A549 (cell line): ENCODE measurements at regions not wholly inside any gene's neighbourhood (a gene's known extent, or its start where the extent isn't known, plus 50 kb on each side); places are given as distances from the start of the nearest gene placed in this dataset.

Experiments used
- ATAC-seq, 2 experiments: fragments of 200-7000 bp in 1 of 2; fragments of >200 bp in 1 of 2; cut with Nextera tagmentation in 1 of 2; cut with Tn5 transposase in 1 of 2; 3 replicates each; pipeline versions ENCODE4 v1.8.0 to v1.9.1; 2018 to 2020; ENCODE audit warnings: mild to moderate bottlenecking in 1 of 2, moderate library complexity in 1 of 2
- CTCF ChIA-PET: fragments of 300-600 bp; sonication (Branson Sonifier 250); formaldehyde crosslinking; extraction: SDS; loops from one replicate; lab custom pipeline; 2021; ENCODE audit warnings: antibody characterized with exemption, inconsistent platforms; lab: Yijun Ruan, JAX
- POLR2A ChIA-PET: fragments of 350-600 bp; formaldehyde crosslinking; extraction: SDS; loops from one replicate; lab custom pipeline; 2021; ENCODE audit warnings: antibody characterized with exemption, inconsistent platforms; lab: Yijun Ruan, JAX
- DNase-seq, 2 experiments: peaks; one replicate each; pipeline versions ENCODE4 v3.0.0 to v3.0.0-alpha.2; 2011 to 2016; ENCODE audit warnings: low read depth in 1 of 2, low spot score in 1 of 2
- FAIRE-seq: peaks from 2 replicates; lab custom pipeline; 2011; peaks lifted over from hg19 to GRCh38; lab: Jason Lieb, UNC
- H3K27ac ChIP-seq, 2 experiments: fragments of >200 bp; sonication (Bioruptor Twin); formaldehyde crosslinking; 3 replicates each; pipeline ENCODE4 v1.5.1; 2016 to 2017
- H3K4me1 ChIP-seq: fragments of >200 bp; sonication (Bioruptor Twin); formaldehyde crosslinking; 3 replicates; pipeline ENCODE4 v1.6.1; 2016
- H3K4me2 ChIP-seq: fragments of >200 bp; sonication (Bioruptor Twin); formaldehyde crosslinking; 3 replicates; pipeline ENCODE4 v1.6.1; 2016
- H3K4me3 ChIP-seq: fragments of >200 bp; sonication (Bioruptor Twin); formaldehyde crosslinking; 3 replicates; pipeline ENCODE4 v1.5.1; 2016
- H3K9me3 ChIP-seq: fragments of >200 bp; sonication (Bioruptor Twin); formaldehyde crosslinking; 3 replicates; pipeline ENCODE4 v1.6.1; 2016
- ATOH8 ChIP-seq: fragments of 250-450 bp; sonication (Bioruptor Pico); IDR thresholded peaks from 2 replicates; pipeline ENCODE4 v1.5.0; 2020; ENCODE audit warnings: low read depth, mild to moderate bottlenecking, moderate library complexity
- BCL3 ChIP-seq: fragments of >200 bp; sonication (Bioruptor Twin); formaldehyde crosslinking; IDR thresholded peaks from 3 replicates; pipeline ENCODE4 v1.6.1; 2016
- CBX8 ChIP-seq: fragments of 200-600 bp; sonication (generic); IDR thresholded peaks from 2 replicates; pipeline ENCODE4 v1.6.1; 2016
- FOSB ChIP-seq: fragments of 250-450 bp; sonication (Bioruptor Pico); IDR thresholded peaks from 2 replicates; pipeline ENCODE4 v1.5.0; 2020; ENCODE audit warnings: mild to moderate bottlenecking, moderate library complexity
- GATA3 ChIP-seq: IDR thresholded peaks from 2 replicates; pipeline ENCODE4 v1.6.1; 2012; ENCODE audit warnings: borderline replicate concordance
- HEYL ChIP-seq: fragments of 250-450 bp; sonication (Bioruptor Pico); IDR thresholded peaks from 2 replicates; pipeline ENCODE4 v1.8.0; 2021; ENCODE audit warnings: mild to moderate bottlenecking, moderate library complexity
- HMGXB4 ChIP-seq: fragments of 250-450 bp; sonication (Bioruptor Pico); IDR thresholded peaks from 2 replicates; pipeline ENCODE4 v1.5.0; 2021; ENCODE audit warnings: mild to moderate bottlenecking, moderate library complexity, borderline replicate concordance
- HOXB5 ChIP-seq: fragments of 250-450 bp; sonication (Bioruptor Pico); IDR thresholded peaks from 2 replicates; pipeline ENCODE4 v1.5.0; 2020; ENCODE audit warnings: mild to moderate bottlenecking, moderate library complexity
- JUN ChIP-seq, 2 experiments: fragments of >200 bp; sonication (Bioruptor Twin); formaldehyde crosslinking; IDR thresholded peaks; 2 replicates in 1 of 2; 3 replicates in 1 of 2; pipeline ENCODE4 v1.6.1; 2016 to 2017
- KDM1A ChIP-seq: fragments of 200-600 bp; sonication (generic); IDR thresholded peaks from 2 replicates; pipeline ENCODE4 v1.6.1; 2016; ENCODE audit warnings: low read depth, mild to moderate bottlenecking
- MAFK ChIP-seq: fragments of 450-650 bp; IDR thresholded peaks from 2 replicates; pipeline ENCODE4 v1.6.1; 2014; ENCODE audit not compliant: partially characterized antibody
- MAX ChIP-seq: IDR thresholded peaks from 2 replicates; pipeline ENCODE4 v1.6.1; 2012
- MYC ChIP-seq: IDR thresholded peaks from 2 replicates; pipeline ENCODE4 v1.6.1; 2012; ENCODE audit warnings: mild to moderate bottlenecking, inconsistent platforms, low read length, improper control_type of control experiment, borderline replicate concordance
- NPAS2 ChIP-seq: fragments of 250-450 bp; sonication (Bioruptor Pico); IDR thresholded peaks from 2 replicates; pipeline ENCODE4 v1.8.0; 2022; ENCODE audit warnings: mild to moderate bottlenecking, moderate library complexity, borderline replicate concordance
- NR3C1 ChIP-seq: fragments of >200 bp; sonication (Bioruptor Twin); formaldehyde crosslinking; IDR thresholded peaks from 3 replicates; pipeline ENCODE4 v1.6.1; 2017
- PBX3 ChIP-seq: IDR thresholded peaks from 2 replicates; pipeline ENCODE4 v1.6.1; 2012
- PHF8 ChIP-seq: fragments of 200-600 bp; sonication (generic); IDR thresholded peaks from 2 replicates; pipeline ENCODE4 v1.6.1; 2016; ENCODE audit warnings: low read depth, mild to moderate bottlenecking, antibody characterized with exemption, moderate library complexity, borderline replicate concordance
- POLR2A ChIP-seq: IDR thresholded peaks from 2 replicates; pipeline ENCODE4 v1.6.1; 2012; ENCODE audit warnings: mild to moderate bottlenecking, low read length
- POLR2AphosphoS2 ChIP-seq: conservative IDR thresholded peaks from 2 replicates; pipeline ENCODE4 v1.6.1; 2012; ENCODE audit warnings: low read length, improper control_type of control experiment, inconsistent platforms
- RAD21 ChIP-seq, 2 experiments: fragments of >200 bp in 1 of 2; sonication (Bioruptor Twin) in 1 of 2; formaldehyde crosslinking in 1 of 2; IDR thresholded peaks in 1 of 2; conservative IDR thresholded peaks in 1 of 2; 2 replicates in 1 of 2; 3 replicates in 1 of 2; pipeline ENCODE4 v1.6.1; 2012 to 2018; ENCODE audit warnings: inconsistent platforms in 1 of 2
- RCOR1 ChIP-seq: fragments of 150-350 bp; IDR thresholded peaks from 2 replicates; pipeline ENCODE4 v1.6.1; 2014; ENCODE audit warnings: antibody characterized with exemption, low read length, low read depth
- RFX5 ChIP-seq: fragments of 450-650 bp; IDR thresholded peaks from 2 replicates; pipeline ENCODE4 v1.7.1; 2014; ENCODE audit warnings: antibody characterized with exemption, mild to moderate bottlenecking, moderate library complexity
- USF2 ChIP-seq: fragments of 450-650 bp; IDR thresholded peaks from 2 replicates; pipeline ENCODE4 v1.6.1; 2014; ENCODE audit warnings: antibody characterized with exemption
- ZC3H11A ChIP-seq: fragments of 450-650 bp; IDR thresholded peaks from 2 replicates; pipeline ENCODE4 v1.6.1; 2014; ENCODE audit warnings: antibody characterized with exemption, mild to moderate bottlenecking
- ZSCAN20 ChIP-seq: fragments of 250-450 bp; sonication (Bioruptor Pico); IDR thresholded peaks from 2 replicates; pipeline ENCODE4 v1.8.0; 2022; ENCODE audit warnings: mild to moderate bottlenecking, moderate library complexity
- WGBS: methylation state at CpG from one replicate; pipeline ENCODE4 v1.1.6; 2017; ENCODE audit errors: missing lambda C conversion rate; 5-methylcytosine and 5-hydroxymethylcytosine counted together

- ATAC-seq (no peak), FAIRE-seq (no peak)
- WGBS: 0% methylated on average over 3 of the region's 3 CpGs
- Histone ChIP-seq H3K27ac (no peak overlapping the region), H3K4me2 (no peak overlapping the region), H3K4me3 (no peak overlapping the region)
- no peak for TF ChIP-seq PHF8
- no peak for TF ChIP-seq GATA3
- TF ChIP-seq ZC3H11A: no peak
- TF ChIP-seq, all 56 proteins: peak for 0
- ChIA-PET CTCF (no interaction called here), POLR2A (no interaction called here)
- no peak for DNase-seq
- Histone ChIP-seq H3K9me3 (no peaks in the 10 kb centered on the region), H3K4me1 (no peaks in the 10 kb centered on the region)
Measured at GRCh38 chr21:17978895-17979294, 159.7 kb upstream of the C21orf91 start.

- DNase-seq (no peak), ATAC-seq (no peak)
- CTCF ChIA-PET: interaction anchor here (0.7 kb wide), 1 partner anchor 316 kb away, joined by 3 read pairs; no protein-coding TSS in a partner anchor
Measured at GRCh38 chr21:17976691-17977090, 157.5 kb upstream of the C21orf91 start.

GRCh38 chr21:17976139-17976538 is 157.0 kb upstream of the C21orf91 start:
- TF ChIP-seq BCL3: no peak
- no peak for TF ChIP-seq USF2
- no peak for TF ChIP-seq NR3C1
- no peak for TF ChIP-seq MAFK
- no peak for TF ChIP-seq HMGXB4 (CRISPR knock-in tag)
- TF ChIP-seq GATA3: no peak
- TF ChIP-seq NPAS2 (CRISPR knock-in tag): no peak
- TF ChIP-seq POLR2A: no peak
- TF ChIP-seq RCOR1: no peak
- no peak for TF ChIP-seq ZC3H11A
- no peak for TF ChIP-seq JUN (IDR thresholded peaks at IDR 0.05)
- DNase-seq (no peak), ATAC-seq (no peak), FAIRE-seq (no peak)
- H3K4me2 ChIP-seq: no peak overlapping the region
- no peak overlapping the region for H3K4me3 ChIP-seq
- ChIA-PET POLR2A (no interaction called here), CTCF (interaction anchor here (0.7 kb wide), 1 partner anchor 317 kb away, joined by 3 read pairs; no protein-coding TSS in a partner anchor)
- H3K4me1 ChIP-seq: no peaks in the 10 kb centered on the region
- H3K27ac ChIP-seq: no peak overlapping the region
- no CpG with 5 or more reads among the region's 2 CpGs for WGBS
- no peaks in the 10 kb centered on the region for H3K9me3 ChIP-seq

More at GRCh38 chr21:17976691-17977090, 157.5 kb upstream of the C21orf91 start:
- no peaks in the 10 kb centered on the region for H3K4me1 ChIP-seq
- H3K4me3 ChIP-seq: no peak overlapping the region
- no peaks in the 10 kb centered on the region for H3K9me3 ChIP-seq
- no peak for TF ChIP-seq BCL3
- no peak for TF ChIP-seq MYC
- TF ChIP-seq HEYL (CRISPR knock-in tag): no peak
- no peak for TF ChIP-seq KDM1A
- TF ChIP-seq PBX3: no peak
- no peak for TF ChIP-seq FOSB
- no peak for TF ChIP-seq RFX5
- no peak for TF ChIP-seq ZSCAN20 (CRISPR knock-in tag)
- TF ChIP-seq ATOH8 (CRISPR knock-in tag): no peak
- no peak for TF ChIP-seq POLR2AphosphoS2
- TF ChIP-seq CBX8: no peak
- no peak for TF ChIP-seq RCOR1
- TF ChIP-seq PHF8: no peak
- TF ChIP-seq MAX: no peak
- no peak for TF ChIP-seq HOXB5 (CRISPR knock-in tag)
- no peak for TF ChIP-seq RAD21 (conservative IDR thresholded peaks at IDR 0.05 in 1 of 2, IDR thresholded peaks at IDR 0.05 in 1 of 2)
- POLR2A ChIA-PET: no interaction called here
- no peak for FAIRE-seq
- H3K27ac ChIP-seq: no peak overlapping the region
- no peak overlapping the region for H3K4me2 ChIP-seq
